SU-DHL-6 (cell line): ENCODE measurements at regions not wholly inside any gene's neighbourhood (a gene's known extent, or its start where the extent isn't known, plus 50 kb on each side); places are given as distances from the start of the nearest gene placed in this dataset.

Experiments
- H2AFZ ChIP-seq: fragments of 200-600 bp; sonication (generic); 2 replicates; pipeline ENCODE4 v1.6.1; 2014; ENCODE audit warnings: low read depth, mild to moderate bottlenecking, moderate library complexity, mixed read lengths, antibody characterized with exemption, low read length; ENCODE audit not compliant: severe bottlenecking
- H3F3A ChIP-seq: fragments of 200-600 bp; shearing (Covaris generic); 2 replicates; pipeline ENCODE4 v1.6.0; 2016; ENCODE audit warnings: antibody characterized with exemption, mild to moderate bottlenecking; ENCODE audit not compliant: insufficient read depth
- H3K27ac ChIP-seq: fragments of 200-600 bp; sonication (generic); 2 replicates; pipeline ENCODE4 v1.5.1; 2016; ENCODE audit warnings: low read depth, mild to moderate bottlenecking, low read length, moderate library complexity, mixed read lengths
- H3K27me3 ChIP-seq: fragments of 200-600 bp; sonication (generic), shearing (Covaris generic); 2 replicates; pipeline ENCODE4 v1.6.0; 2014; ENCODE audit warnings: mild to moderate bottlenecking, low read length
- H3K36me3 ChIP-seq: fragments of 200-600 bp; sonication (generic); 2 replicates; pipeline ENCODE4 v1.6.1; 2014; ENCODE audit warnings: mild to moderate bottlenecking, low read length, mixed read lengths
- H3K4me2 ChIP-seq: fragments of 300-600, 200-600 bp; shearing (Covaris generic), sonication (generic); 2 replicates; pipeline ENCODE4 v1.6.0; 2014; ENCODE audit warnings: low read length, low read depth, mild to moderate bottlenecking; ENCODE audit not compliant: poor library complexity, severe bottlenecking
- H3K4me3 ChIP-seq: fragments of 200-600 bp; sonication (generic); 2 replicates; pipeline ENCODE4 v1.5.1; 2014; ENCODE audit warnings: antibody characterized with exemption, low read length, mild to moderate bottlenecking, mixed read lengths; ENCODE audit not compliant: insufficient read depth, poor library complexity, severe bottlenecking
- H3K79me2 ChIP-seq: fragments of 200-600 bp; sonication (generic); 2 replicates; pipeline ENCODE4 v1.6.1; 2014; ENCODE audit warnings: mild to moderate bottlenecking, low read length, moderate library complexity; ENCODE audit not compliant: insufficient read depth
- H3K9ac ChIP-seq: fragments of 200-600 bp; sonication (generic); 2 replicates; pipeline ENCODE4 v1.7.0; 2014; ENCODE audit warnings: mild to moderate bottlenecking, low read length
- H3K9me2 ChIP-seq: fragments of 200-600 bp; sonication (generic); replicated peaks from 2 replicates; pipeline ENCODE4 v1.6.1; 2014; ENCODE audit warnings: low read length; ENCODE audit not compliant: insufficient read depth
- H3K9me3 ChIP-seq: fragments of 200-600 bp; sonication (generic); 2 replicates; pipeline ENCODE4 v1.6.1; 2014; ENCODE audit warnings: low read length, mixed read lengths; ENCODE audit not compliant: insufficient read depth
- H4K20me1 ChIP-seq: fragments of 200-600 bp; sonication (generic); 2 replicates; pipeline ENCODE4 v1.6.1; 2014; ENCODE audit warnings: low read depth, mild to moderate bottlenecking, antibody characterized with exemption, low read length, moderate library complexity, mixed read lengths
- CTCF ChIP-seq: fragments of 200-600 bp; sonication (generic); IDR thresholded peaks from one replicate; pipeline ENCODE4 v1.5.1; 2017; ENCODE audit warnings: antibody characterized with exemption, mild to moderate bottlenecking, low read length, moderate library complexity; ENCODE audit not compliant: insufficient read depth, poor library complexity, severe bottlenecking
- EZH2phosphoT487 ChIP-seq: fragments of 200-600 bp; sonication (generic), shearing (Covaris generic); conservative IDR thresholded peaks from 2 replicates; pipeline ENCODE4 v1.6.1; 2018; ENCODE audit warnings: mild to moderate bottlenecking, antibody characterized with exemption, low read length, moderate library complexity, mixed read lengths

- Histone ChIP-seq H3K27ac (no peak overlapping the region), H2AFZ (no peak overlapping the region), H3K4me3 (no peak overlapping the region)
Measured at GRCh38 chr3:107956991-107957900, 133.6 kb downstream of the CD47 start.

GRCh38 chr3:107954845-107955244 lies 136.0 kb downstream of the CD47 start:
- TF ChIP-seq EZH2phosphoT487, result no peak
- no peak for TF ChIP-seq CTCF
- Histone ChIP-seq H3K9me2 (no peaks in the 10 kb centered on the region; the same call in 1 of the 2 replicates), H3F3A (no peaks in the 10 kb centered on the region), H3K27me3 (no peaks in the 10 kb centered on the region), H3K79me2 (no peaks in the 10 kb centered on the region), H3K4me2 (no peak overlapping the region), H3K36me3 (no peaks in the 10 kb centered on the region), H3K9me3 (no peaks in the 10 kb centered on the region), H4K20me1 (no peaks in the 10 kb centered on the region), H3K9ac (no peak overlapping the region), H3K27ac (no peak overlapping the region), H2AFZ (no peak overlapping the region), H3K4me3 (no peak overlapping the region)

More at GRCh38 chr3:107956991-107957900, 133.6 kb downstream of the CD47 start:
- Histone ChIP-seq H3K79me2 (no peaks in the 10 kb centered on the region), H3K27me3 (no peaks in the 10 kb centered on the region), H4K20me1 (no peaks in the 10 kb centered on the region), H3K9me3 (no peaks in the 10 kb centered on the region), H3F3A (no peaks in the 10 kb centered on the region), H3K4me2 (no peak overlapping the region), H3K36me3 (no peaks in the 10 kb centered on the region), H3K9me2 (no peaks in the 10 kb centered on the region), H3K9ac (no peak overlapping the region)
- TF ChIP-seq CTCF (no peak), EZH2phosphoT487 (no peak)

- Histone ChIP-seq H4K20me1 (no peaks in the 10 kb centered on the region), H3K79me2 (no peaks in the 10 kb centered on the region), H3F3A (no peaks in the 10 kb centered on the region), H3K27ac (no peak overlapping the region), H3K4me3 (no peak overlapping the region), H2AFZ (no peak overlapping the region), H3K4me2 (no peak overlapping the region), H3K9me3 (no peaks in the 10 kb centered on the region), H3K27me3 (no peaks in the 10 kb centered on the region), H3K9me2 (no peaks in the 10 kb centered on the region; the same call in 1 of the 2 replicates), H3K9ac (no peak overlapping the region), H3K36me3 (no peaks in the 10 kb centered on the region)
- no peak for TF ChIP-seq EZH2phosphoT487
- TF ChIP-seq CTCF, result no peak
Measured at GRCh38 chr3:107953722-107954121, 137.1 kb downstream of the CD47 start.
